Adrenal gland (tissue), 9 donors: ENCODE measurements at regions not wholly inside any gene's neighbourhood (a gene's known extent, or its start where the extent isn't known, plus 50 kb on each side); places are given as distances from the start of the nearest gene placed in this dataset.

Experiments used
- DNase-seq, 7 donors: peaks; one replicate each; pipeline ENCODE4 v3.0.0-alpha.2; 2019 to 2020
- H3K27ac ChIP-seq, 5 donors: fragments of 200-600 bp; sonication (generic) in 4 of 5; 1 replicate in 3 of 5; 2 replicates in 2 of 5; pipeline versions ENCODE4 v1.5.1 to v1.8.0; 2016 to 2020; ENCODE audit warnings: mild to moderate bottlenecking in 1 of 5
- H3K27me3 ChIP-seq: fragments of 200-600 bp; 2 replicates; pipeline ENCODE4 v1.8.0; 2021
- H3K36me3 ChIP-seq, 2 donors: fragments of 200-600 bp; replicated peaks in 1 of 2; 1 replicate in 1 of 2; 2 replicates in 1 of 2; pipeline versions ENCODE4 v1.5.1 to v1.8.0; 2018 to 2022
- H3K4me1 ChIP-seq, 2 donors: fragments of 200-600 bp; replicated peaks in 1 of 2; 1 replicate in 1 of 2; 2 replicates in 1 of 2; pipeline versions ENCODE4 v1.5.1 to v1.8.0; 2018 to 2021
- H3K4me3 ChIP-seq, 4 donors: fragments of 200-600 bp; sonication (generic) in 3 of 4; one replicate each; pipeline ENCODE4 v1.5.1; 2016 to 2018
- H3K9me3 ChIP-seq, 3 donors: fragments of 200-600 bp; sonication (generic) in 1 of 3; replicated peaks in 1 of 3; 1 replicate in 2 of 3; 2 replicates in 1 of 3; pipeline versions ENCODE4 v1.5.1 to v1.8.0; 2016 to 2021
- CTCF ChIP-seq, 6 experiments: fragments of 450-650 bp in 4 of 6; fragments of 200-600 bp in 2 of 6; sonication (generic) in 1 of 6; IDR thresholded peaks; 1 replicate in 5 of 6; 2 replicates in 1 of 6; pipeline versions ENCODE4 v1.5.1 to v1.8.0; 2016 to 2021; ENCODE audit warnings: antibody characterized with exemption in 6 of 6, mild to moderate bottlenecking in 2 of 6, moderate library complexity in 1 of 6
- POLR2A ChIP-seq, 2 donors: fragments of 450-650 bp; IDR thresholded peaks; one replicate each; pipeline ENCODE4 v1.6.1; 2017; ENCODE audit warnings: antibody characterized with exemption in 2 of 2, mild to moderate bottlenecking in 2 of 2, moderate library complexity in 1 of 2
- whole genome bisulfite sequencing, 4 donors: extraction: QIAGEN DNeasy Blood & Tissue Kit in 2 of 4; methylation state at CpG; one replicate each; pipeline versions ENCODE4 v1.1.5 to v1.1.7; 2013 to 2017; 5-methylcytosine and 5-hydroxymethylcytosine counted together
- intact Hi-C, 2 donors: fragments of 100-400 bp; cut with DNase I; formaldehyde crosslinking; loops; one replicate each; pipeline versions ENCODE4 v1.14.1 to v1.15.0; 2022 to 2023
- donor health status: healthy with polysubstance abuse.
- donor health status: Bipolar disorder and iron deficiency.
- donor health status: DM: yes; HTN: yes; CAD: no.
- donor health status: DM: no; HTN: no; CAD: no.
- donor health status: DM: no; HTN: no; CAD: no.

DNA sequence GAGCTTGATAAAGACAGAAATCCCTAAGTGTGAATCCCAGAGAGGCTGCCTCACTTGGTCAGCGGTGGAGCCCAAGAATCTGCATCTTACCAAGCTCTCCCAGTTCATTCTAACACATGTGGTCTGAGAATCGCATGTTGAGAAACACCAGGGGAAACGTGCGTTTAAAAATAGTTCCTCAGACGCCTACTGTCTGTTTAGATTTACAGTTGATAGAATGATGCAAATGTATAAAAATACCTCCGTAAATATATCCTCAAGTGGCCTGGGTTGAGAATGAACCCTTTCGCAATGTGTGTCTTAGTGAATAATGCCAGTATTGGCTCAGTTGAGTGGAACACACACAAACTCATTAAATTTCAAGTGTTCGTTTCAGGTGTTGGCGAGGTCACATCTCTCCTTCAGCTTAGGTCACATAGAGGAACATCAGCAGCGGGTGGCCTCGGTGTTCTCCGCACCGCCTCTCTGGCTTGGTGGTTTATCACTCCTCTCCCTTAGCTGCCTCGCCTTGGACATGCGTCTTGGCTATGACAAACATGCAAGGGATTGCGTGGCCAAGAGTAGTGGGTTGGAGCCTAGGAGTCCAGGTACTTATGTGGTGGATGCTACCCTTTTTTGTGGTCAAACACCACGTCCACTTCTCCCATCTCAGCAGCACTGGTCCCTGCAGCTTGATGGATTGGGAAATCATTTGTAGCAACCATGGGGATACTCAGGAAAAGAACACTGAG, 117.6 kb upstream of the SPATA13 start:
- no peaks in the 10 kb centered on the region for H3K36me3 ChIP-seq
- TF ChIP-seq POLR2A (IDR thresholded peaks at IDR 0.05) (no peak), CTCF (IDR thresholded peaks at IDR 0.05) (no peak)
- intact Hi-C loops: no loop called here
- 68 to 76% (median 73%) methylated on average over 17 of the region's 17 CpGs for WGBS, 4 donors
- no peak overlapping the region for H3K4me3 ChIP-seq
- DNase-seq: no peak
- no peaks in the 10 kb centered on the region for H3K27me3 ChIP-seq
- no peaks in the 10 kb centered on the region for H3K9me3 ChIP-seq
- peaks cover 3 to 12% of the 10 kb centered on the region in 2 donors for H3K4me1 ChIP-seq
- H3K27ac ChIP-seq: peak overlapping the region in 2 of 5 donors; percentile 61 to 81

DNA sequence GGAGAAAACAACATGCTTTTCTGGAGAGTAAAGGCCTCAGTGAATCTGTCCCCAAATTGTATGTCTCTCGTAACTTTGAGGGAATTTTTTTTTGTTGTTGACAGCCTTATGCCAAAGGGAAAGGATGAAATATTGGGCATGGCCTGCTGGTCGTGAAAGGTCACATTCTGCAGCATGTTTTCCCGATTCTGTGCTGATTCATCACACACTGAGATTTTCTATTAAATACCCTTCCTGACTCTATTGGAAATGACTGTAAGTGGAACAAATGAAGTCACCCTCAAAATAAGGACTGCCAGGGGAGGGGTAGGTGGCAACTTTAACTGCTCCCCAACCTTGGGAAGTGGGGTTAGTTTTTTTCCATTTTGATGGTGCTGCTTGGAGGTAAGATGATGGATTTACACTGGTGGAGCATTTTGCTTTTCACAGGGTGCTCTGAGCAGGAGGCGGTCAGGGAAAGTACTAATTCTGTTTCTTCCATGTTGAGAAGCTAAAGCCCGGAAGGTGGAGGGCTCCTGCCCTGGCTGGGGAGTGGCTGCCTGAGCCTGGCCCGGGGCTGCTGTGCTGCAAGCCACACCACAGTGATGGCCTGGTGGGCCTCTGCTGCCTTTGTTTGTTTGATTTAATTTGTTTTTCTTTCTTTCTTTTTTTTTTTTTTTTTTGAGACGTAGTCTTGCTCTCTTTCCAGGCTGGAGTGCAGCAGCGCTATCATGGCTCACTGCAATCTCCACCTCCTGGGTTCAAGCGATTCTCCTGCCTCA, 116.8 kb upstream of the SPATA13 start:
- Histone ChIP-seq H3K27ac (peak overlapping the region in 3 of 5 donors; percentile 40 to 81 (median 61)), H3K36me3 (no peaks in the 10 kb centered on the region), H3K27me3 (no peaks in the 10 kb centered on the region), H3K4me1 (peaks cover 3 to 12% of the 10 kb centered on the region in 2 donors), H3K4me3 (no peak overlapping the region), H3K9me3 (no peaks in the 10 kb centered on the region)
- TF ChIP-seq CTCF (IDR thresholded peaks at IDR 0.05) (no peak), POLR2A (IDR thresholded peaks at IDR 0.05) (no peak)
- DNase-seq: peak in 3 of 7 donors; percentile 14 to 63 (median 42)
- intact Hi-C loops: no loop called here
- 62 to 70% (median 66%) methylated on average over 9 of the region's 9 CpGs for WGBS, 4 donors

DNA sequence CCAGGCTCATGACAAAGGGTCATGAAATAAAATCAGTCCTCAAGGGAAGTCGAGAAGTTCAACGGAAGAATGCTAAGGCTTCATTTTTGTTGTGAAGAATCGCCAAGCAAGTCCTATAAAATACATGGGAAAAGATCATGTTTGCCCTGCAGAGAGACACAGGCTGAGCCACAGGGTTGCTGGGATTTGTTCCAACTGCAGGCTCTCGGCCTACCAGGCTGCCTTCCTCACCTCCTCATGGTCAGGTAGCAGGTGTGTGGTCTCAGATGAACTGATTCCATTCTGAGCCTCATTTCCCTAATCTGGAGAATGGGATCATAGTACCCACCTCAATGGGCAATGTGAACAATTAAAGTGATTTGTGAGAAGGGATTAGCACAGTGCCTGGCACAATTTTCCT, 114.9 kb upstream of the SPATA13 start:
- TF ChIP-seq POLR2A (IDR thresholded peaks at IDR 0.05) (no peak), CTCF (IDR thresholded peaks at IDR 0.05) (no peak)
- intact Hi-C loops: no loop called here
- WGBS, 4 donors: 46 to 68% (median 56%) methylated on average over 4 of the region's 4 CpGs
- Histone ChIP-seq H3K4me1 (peaks cover 3 to 19% of the 10 kb centered on the region in 2 donors), H3K4me3 (no peak overlapping the region), H3K9me3 (no peaks in the 10 kb centered on the region), H3K27ac (no peak overlapping the region), H3K36me3 (no peaks in the 10 kb centered on the region), H3K27me3 (no peaks in the 10 kb centered on the region)
- DNase-seq: no peak

DNA sequence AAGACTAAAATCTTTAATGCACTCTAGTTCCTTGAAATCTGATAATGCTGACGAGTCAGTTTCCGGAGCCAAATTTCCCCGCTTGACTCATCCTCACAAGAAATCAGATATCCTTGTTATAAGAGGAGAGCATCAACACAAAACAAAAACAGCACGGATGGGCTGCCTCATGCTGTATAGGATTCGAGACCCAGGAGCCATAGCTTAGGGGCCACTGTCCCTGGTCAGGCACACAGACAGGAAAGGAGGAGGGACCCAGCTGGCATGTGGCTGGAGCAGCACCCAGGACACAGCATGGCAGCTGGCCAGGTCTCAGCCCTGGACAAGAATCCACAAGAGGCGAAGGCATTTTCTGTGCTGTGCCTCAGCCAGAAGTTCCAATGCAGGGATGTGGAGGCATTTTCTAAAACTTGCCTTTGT, 110.2 kb upstream of the SPATA13 start:
- peak; percentile 56 to 82 (median 66) for DNase-seq
- Histone ChIP-seq H3K9me3 (no peaks in the 10 kb centered on the region), H3K36me3 (no peaks in the 10 kb centered on the region), H3K27ac (peak overlapping the region in 3 of 5 donors; percentile 41 to 79 (median 70)), H3K4me1 (peaks cover 1 to 24% of the 10 kb centered on the region in 2 donors), H3K4me3 (no peak overlapping the region), H3K27me3 (no peaks in the 10 kb centered on the region)
- intact Hi-C loops: loop anchor here (10.0 kb wide), 2 partner anchors 94 to 174 kb away; no protein-coding TSS in a partner anchor
- 17 to 34% (median 30%) methylated on average over 5 to 6 of the region's 6 CpGs for WGBS, 4 donors
- TF ChIP-seq CTCF (IDR thresholded peaks at IDR 0.05): no peak
- no peak for TF ChIP-seq POLR2A (IDR thresholded peaks at IDR 0.05)
